SK-N-SH (cell line): ENCODE measurements at regions not wholly inside any gene's neighbourhood (a gene's known extent, or its start where the extent isn't known, plus 50 kb on each side); places are given as distances from the start of the nearest gene placed in this dataset.

Experiments used
- CTCF ChIA-PET: fragments of 300-600, 350-600 bp; formaldehyde crosslinking; extraction: SDS; loops from one replicate; lab custom pipeline; 2021; lab: Yijun Ruan, JAX
- POLR2A ChIA-PET: fragments of 350-600 bp; sonication (Branson Sonifier 250); formaldehyde crosslinking; extraction: SDS; loops from one replicate; lab custom pipeline; 2020; ENCODE audit warnings: antibody characterized with exemption, inconsistent platforms; lab: Yijun Ruan, JAX
- DNase-seq: peaks from one replicate; pipeline ENCODE4 v3.0.0; 2012
- H2AFZ ChIP-seq: fragments of 200-600 bp; sonication (generic); 2 replicates; pipeline ENCODE4 v1.8.1; 2016; ENCODE audit warnings: antibody characterized with exemption, mild to moderate bottlenecking, low read depth
- H3F3A ChIP-seq: fragments of 200-600 bp; sonication (generic); replicated peaks from 2 replicates; pipeline ENCODE3; 2016; ENCODE audit warnings: antibody characterized with exemption, mild to moderate bottlenecking; ENCODE audit not compliant: insufficient read depth
- H3K27ac ChIP-seq, 2 experiments: fragments of 200-500 bp in 1 of 2; fragments of 200-600 bp in 1 of 2; sonication (Bioruptor generic) in 1 of 2; sonication (generic), shearing (Covaris generic) in 1 of 2; 2 replicates each; pipeline versions ENCODE4 v1.5.1 to v1.6.1; 2014 to 2016; ENCODE audit warnings: low read depth in 2 of 2, inconsistent platforms in 1 of 2, low read length in 1 of 2, mild to moderate bottlenecking in 1 of 2, mixed read lengths in 1 of 2
- H3K27me3 ChIP-seq: fragments of 200-600 bp; sonication (generic), shearing (Covaris generic); 2 replicates; pipeline ENCODE4 v1.6.1; 2016; ENCODE audit warnings: mixed run types; ENCODE audit not compliant: insufficient read depth
- H3K36me3 ChIP-seq, 2 experiments: fragments of 200-500 bp in 1 of 2; fragments of 200-600 bp in 1 of 2; sonication (Bioruptor generic) in 1 of 2; sonication (generic) in 1 of 2; replicated peaks in 1 of 2; 2 replicates each; pipeline versions ENCODE3 to v1.5.1; 2014 to 2016; ENCODE audit warnings: low read length in 1 of 2, mild to moderate bottlenecking in 1 of 2; ENCODE audit not compliant: insufficient read depth in 2 of 2, control insufficient read depth in 1 of 2
- H3K4me1 ChIP-seq, 2 experiments: fragments of 200-500 bp in 1 of 2; fragments of 200-600 bp in 1 of 2; sonication (Bioruptor generic) in 1 of 2; sonication (generic), shearing (Covaris generic) in 1 of 2; 2 replicates each; pipeline versions ENCODE4 v1.5.1 to v1.6.1; 2014 to 2016; ENCODE audit warnings: low read depth in 1 of 2, low read length in 1 of 2, mixed run types in 1 of 2; ENCODE audit not compliant: insufficient read depth in 2 of 2, control insufficient read depth in 1 of 2
- H3K4me2 ChIP-seq: fragments of 200-600 bp; sonication (generic), shearing (Covaris generic); 2 replicates; pipeline ENCODE4 v1.6.1; 2017; ENCODE audit warnings: mixed run types
- H3K4me3 ChIP-seq, 2 experiments: fragments of 200-500 bp in 1 of 2; fragments of 200-600 bp in 1 of 2; sonication (Bioruptor generic) in 1 of 2; sonication (generic), shearing (Covaris generic) in 1 of 2; 2 replicates each; pipeline versions ENCODE4 v1.5.1 to v1.8.1; 2014 to 2016; ENCODE audit warnings: low read depth in 2 of 2, inconsistent platforms in 1 of 2, low read length in 1 of 2, mild to moderate bottlenecking in 1 of 2, mixed read lengths in 1 of 2, moderate library complexity in 1 of 2
- H3K79me2 ChIP-seq: fragments of 200-600 bp; sonication (generic); 2 replicates; pipeline ENCODE4 v1.8.1; 2017; ENCODE audit warnings: mild to moderate bottlenecking; ENCODE audit not compliant: insufficient read depth
- H3K9ac ChIP-seq: fragments of 200-600 bp; sonication (generic); 2 replicates; pipeline ENCODE4 v1.6.1; 2017; ENCODE audit warnings: mixed run types
- H3K9me2 ChIP-seq: fragments of 200-600 bp; sonication (generic); 2 replicates; pipeline ENCODE4 v1.6.1; 2017; ENCODE audit warnings: mixed run types
- H3K9me3 ChIP-seq: fragments of 200-600 bp; sonication (generic); 2 replicates; pipeline ENCODE4 v1.6.1; 2017; ENCODE audit warnings: mixed run types, mild to moderate bottlenecking, moderate library complexity
- H4K20me1 ChIP-seq: fragments of 200-600 bp; sonication (generic); 2 replicates; pipeline ENCODE4 v1.6.1; 2017; ENCODE audit warnings: mild to moderate bottlenecking, mixed run types; ENCODE audit not compliant: insufficient read depth
- ELF1 ChIP-seq: IDR thresholded peaks from 2 replicates; pipeline ENCODE4 v1.4.0; 2012
- EP300 ChIP-seq, 2 experiments: IDR thresholded peaks; 2 replicates each; pipeline versions ENCODE4 v1.4.0 to v1.6.1; 2012; ENCODE audit warnings: borderline replicate concordance in 1 of 2, low read depth in 1 of 2, low read length in 1 of 2
- EZH2phosphoT487 ChIP-seq: fragments of 200-600 bp; sonication (generic); IDR thresholded peaks from 2 replicates; pipeline ENCODE4 v1.6.1; 2017; ENCODE audit warnings: low read depth, mixed run types, mild to moderate bottlenecking, antibody characterized with exemption, moderate library complexity, borderline replicate concordance
- FOXJ3 ChIP-seq: sonication (generic); formaldehyde crosslinking; IDR thresholded peaks from 2 replicates; pipeline ENCODE4 v1.5.1; 2020; ENCODE audit warnings: mild to moderate bottlenecking, missing genetic modification reagents
- GABPA ChIP-seq: IDR thresholded peaks from 2 replicates; pipeline ENCODE4 v1.4.0; 2012; ENCODE audit warnings: low read depth, mild to moderate bottlenecking
- GATA2 ChIP-seq: sonication (generic); formaldehyde crosslinking; IDR thresholded peaks from 2 replicates; pipeline ENCODE4 v1.5.0; 2020; ENCODE audit warnings: mild to moderate bottlenecking, missing genetic modification reagents
- JUND ChIP-seq: IDR thresholded peaks from 2 replicates; pipeline ENCODE4 v1.4.0; 2012
- MAX ChIP-seq: IDR thresholded peaks from 2 replicates; pipeline ENCODE4 v1.4.0; 2012; ENCODE audit warnings: low read depth
- MEF2A ChIP-seq: IDR thresholded peaks from 2 replicates; pipeline ENCODE4 v1.4.0; 2012; ENCODE audit warnings: low read depth, borderline replicate concordance
- NFIC ChIP-seq: IDR thresholded peaks from 2 replicates; pipeline ENCODE4 v1.4.0; 2012; ENCODE audit warnings: borderline replicate concordance
- NRF1 ChIP-seq: IDR thresholded peaks from 2 replicates; pipeline ENCODE4 v1.6.1; 2012; ENCODE audit warnings: low read depth, mild to moderate bottlenecking, low read length
- POLR2AphosphoS5 ChIP-seq: IDR thresholded peaks from 2 replicates; pipeline ENCODE4 v1.6.1; 2012; ENCODE audit warnings: low read depth, low read length
- RAD21 ChIP-seq: IDR thresholded peaks from 2 replicates; pipeline ENCODE4 v1.6.1; 2012; ENCODE audit warnings: mild to moderate bottlenecking, low read length
- RCOR1 ChIP-seq: fragments of 150-350 bp; IDR thresholded peaks from 2 replicates; pipeline ENCODE4 v1.6.1; 2017; ENCODE audit warnings: antibody characterized with exemption, low read length
- REST ChIP-seq: IDR thresholded peaks from 2 replicates; pipeline ENCODE4 v1.6.1; 2012; ENCODE audit warnings: mild to moderate bottlenecking, low read depth, low read length, moderate library complexity
- RFX5 ChIP-seq: IDR thresholded peaks from 2 replicates; pipeline ENCODE4 v1.6.1; 2012; ENCODE audit warnings: mild to moderate bottlenecking, improper control_type of control experiment, low read length
- RXRA ChIP-seq: IDR thresholded peaks from 2 replicates; pipeline ENCODE4 v1.4.0; 2012; ENCODE audit warnings: low read depth, mild to moderate bottlenecking, borderline replicate concordance
- TAF1 ChIP-seq: IDR thresholded peaks from 2 replicates; pipeline ENCODE4 v1.6.1; 2012; ENCODE audit warnings: low read depth, mild to moderate bottlenecking, low read length, moderate library complexity, borderline replicate concordance
- TCF12 ChIP-seq: IDR thresholded peaks from 2 replicates; pipeline ENCODE4 v1.4.0; 2012
- USF1 ChIP-seq: IDR thresholded peaks from 2 replicates; pipeline ENCODE4 v1.4.0; 2012; ENCODE audit warnings: low read depth, borderline replicate concordance
- YY1 ChIP-seq: IDR thresholded peaks from 2 replicates; pipeline ENCODE4 v1.4.0; 2012; ENCODE audit warnings: low read depth, mild to moderate bottlenecking
- ZBTB33 ChIP-seq: IDR thresholded peaks from 2 replicates; pipeline ENCODE4 v1.4.0; 2012; ENCODE audit warnings: low read depth, borderline replicate concordance
- WGBS: methylation state at CpG from one replicate; pipeline ENCODE4 v1.1.6; 2017; ENCODE audit warnings: low lambda C conversion rate; 5-methylcytosine and 5-hydroxymethylcytosine counted together

GRCh38 chr6:154885214-154885613, 109.9 kb upstream of the TIAM2 start:
- TF ChIP-seq TCF12 (no peak), GABPA (no peak), REST (no peak), USF1 (no peak), JUND (no peak), RAD21 (no peak), TAF1 (no peak), YY1 (no peak), POLR2AphosphoS5 (no peak), NRF1 (no peak), MAX (no peak), MEF2A (no peak)
- Histone ChIP-seq H4K20me1 (no peaks in the 10 kb centered on the region), H3K79me2 (peaks cover 18% of the 10 kb centered on the region; the same call in 1 of the 2 replicates), H3K9me2 (no peaks in the 10 kb centered on the region), H3K9me3 (no peaks in the 10 kb centered on the region), H3K4me3 (no peak overlapping the region), H3K27me3 (no peaks in the 10 kb centered on the region), H2AFZ (no peak overlapping the region), H3K4me2 (no peak overlapping the region), H3K9ac (no peak overlapping the region), H3F3A (no peaks in the 10 kb centered on the region), H3K36me3 (peaks cover 0 to 5% of the 10 kb centered on the region in 2 experiments), H3K27ac (no peak overlapping the region), H3K4me1 (peaks cover 0 to 12% of the 10 kb centered on the region in 2 experiments; a peak in 1 of 4 replicates)
- ChIA-PET CTCF (interaction anchor here (0.7 to 1.3 kb wide), 2 partner anchors 17 to 20 kb away, joined by 3 read pairs; no protein-coding TSS in a partner anchor), POLR2A (no interaction called here)
- DNase-seq, result no peak
- WGBS, result 93% methylated on average over 2 of the region's 2 CpGs

GRCh38 chr6:154886016-154886415, 109.1 kb upstream of the TIAM2 start:
- Histone ChIP-seq H3K27me3 (no peaks in the 10 kb centered on the region), H3K9me2 (no peaks in the 10 kb centered on the region), H3K4me3 (no peak overlapping the region), H3F3A (no peaks in the 10 kb centered on the region), H3K4me1 (peaks cover 0 to 12% of the 10 kb centered on the region in 2 experiments; a peak in 1 of 4 replicates), H4K20me1 (no peaks in the 10 kb centered on the region), H3K79me2 (peaks cover 18% of the 10 kb centered on the region; the same call in 1 of the 2 replicates), H2AFZ (no peak overlapping the region), H3K27ac (no peak overlapping the region), H3K9me3 (no peaks in the 10 kb centered on the region), H3K4me2 (no peak overlapping the region), H3K36me3 (peaks cover 0 to 5% of the 10 kb centered on the region in 2 experiments), H3K9ac (no peak overlapping the region)
- no peak for DNase-seq
- POLR2A ChIA-PET, result no interaction called here
- WGBS, result 96% methylated on average over 4 of the region's 4 CpGs
- CTCF ChIA-PET, result interaction anchor here (1.0 to 1.3 kb wide), 2 partner anchors 18 to 199 kb away, joined by 3 read pairs; no protein-coding TSS in a partner anchor
- TF ChIP-seq GATA2 (CRISPR knock-in tag), result no peak
- no peak for TF ChIP-seq FOXJ3 (CRISPR knock-in tag)
- no peak for TF ChIP-seq GABPA
- no peak for TF ChIP-seq NFIC
- TF ChIP-seq EP300 (IDR thresholded peaks at IDR 0.05; ENCODE audit: borderline replicate concordance in 1 of 2, low read depth in 1 of 2, low read length in 1 of 2), result no peak
- TF ChIP-seq USF1, result no peak
- no peak for TF ChIP-seq YY1
- TF ChIP-seq ELF1, result no peak
- no peak for TF ChIP-seq EZH2phosphoT487
- TF ChIP-seq RAD21, result no peak
- no peak for TF ChIP-seq RCOR1
- no peak for TF ChIP-seq RFX5
- no peak for TF ChIP-seq TCF12
- TF ChIP-seq RXRA, result no peak
- TF ChIP-seq ZBTB33, result no peak
